Activated naive CD8-positive, alpha-beta T cell (primary cell): ENCODE measurements at regions not wholly inside any gene's neighbourhood (a gene's known extent, or its start where the extent isn't known, plus 50 kb on each side); places are given as distances from the start of the nearest gene placed in this dataset.
"Not testable (repeated sequence)": the region's sequence is repeated elsewhere in the genome, so short reads cannot be mapped to it uniquely, and the experiment has no call there.

ENCODE experiments used
- H3K27ac Mint-ChIP-seq: one replicate; pipeline ENCODE4 v1.8.0; 2021; ENCODE audit warnings: mixed read lengths
- H3K27me3 Mint-ChIP-seq: one replicate; pipeline ENCODE4 v1.8.0; 2021; ENCODE audit warnings: mixed read lengths
- H3K36me3 Mint-ChIP-seq: one replicate; pipeline ENCODE4 v1.8.0; 2021; ENCODE audit warnings: mixed read lengths
- H3K4me1 Mint-ChIP-seq: one replicate; pipeline ENCODE4 v1.8.0; 2021; ENCODE audit warnings: low read depth, mixed read lengths
- H3K4me3 Mint-ChIP-seq: one replicate; pipeline ENCODE4 v1.8.0; 2021; ENCODE audit warnings: mild to moderate bottlenecking, mixed read lengths
- H3K9me3 Mint-ChIP-seq: one replicate; pipeline ENCODE4 v1.8.0; 2021; ENCODE audit warnings: low read depth, mixed read lengths

- Mint-ChIP-seq H3K4me1 (no peaks in the 10 kb centered on the region), H3K9me3 (no peaks in the 10 kb centered on the region), H3K4me3 (no peak overlapping the region), H3K27me3 (no peaks in the 10 kb centered on the region), H3K27ac (no peak overlapping the region), H3K36me3 (no peaks in the 10 kb centered on the region)
These were observed 71.1 kb upstream of the PITX1 start for GRCh38 chr5:135105105-135105484.

- no peaks in the 10 kb centered on the region for H3K4me1 Mint-ChIP-seq
- H3K9me3 Mint-ChIP-seq = no peaks in the 10 kb centered on the region
- H3K27ac Mint-ChIP-seq = no peak overlapping the region
- no peaks in the 10 kb centered on the region for H3K27me3 Mint-ChIP-seq
- no peaks in the 10 kb centered on the region for H3K36me3 Mint-ChIP-seq
- H3K4me3 Mint-ChIP-seq = no peak overlapping the region
These were observed 69.5 kb upstream of the PITX1 start for GRCh38 chr5:135103575-135103853.

- no peaks in the 10 kb centered on the region for H3K36me3 Mint-ChIP-seq
- H3K27me3 Mint-ChIP-seq = no peaks in the 10 kb centered on the region
- H3K9me3 Mint-ChIP-seq = no peaks in the 10 kb centered on the region
- H3K4me3 Mint-ChIP-seq = no peak overlapping the region
- no peak overlapping the region for H3K27ac Mint-ChIP-seq
- no peaks in the 10 kb centered on the region for H3K4me1 Mint-ChIP-seq
These were observed 68.9 kb upstream of the PITX1 start for GRCh38 chr5:135102716-135103574.

- no peak overlapping the region for H3K4me3 Mint-ChIP-seq
- H3K27ac Mint-ChIP-seq = no peak overlapping the region
- H3K36me3 Mint-ChIP-seq = no peaks in the 10 kb centered on the region
- no peaks in the 10 kb centered on the region for H3K4me1 Mint-ChIP-seq
- no peaks in the 10 kb centered on the region for H3K27me3 Mint-ChIP-seq
- H3K9me3 Mint-ChIP-seq = no peaks in the 10 kb centered on the region
These were observed 66.4 kb upstream of the PITX1 start for GRCh38 chr5:135100431-135100830.

GRCh38 chr5:135100011-135100410 lies 66.0 kb upstream of the PITX1 start:
- H3K36me3 Mint-ChIP-seq = no peaks in the 10 kb centered on the region
- no peak overlapping the region for H3K4me3 Mint-ChIP-seq
- no peaks in the 10 kb centered on the region for H3K9me3 Mint-ChIP-seq
- no peak overlapping the region for H3K27ac Mint-ChIP-seq
- no peaks in the 10 kb centered on the region for H3K27me3 Mint-ChIP-seq
- H3K4me1 Mint-ChIP-seq = no peaks in the 10 kb centered on the region

GRCh38 chr5:135097390-135097789 lies 63.4 kb upstream of the PITX1 start:
- no peaks in the 10 kb centered on the region for H3K4me1 Mint-ChIP-seq
- no peak overlapping the region for H3K4me3 Mint-ChIP-seq
- H3K27ac Mint-ChIP-seq = no peak overlapping the region
- H3K27me3 Mint-ChIP-seq = no peaks in the 10 kb centered on the region
- no peaks in the 10 kb centered on the region for H3K9me3 Mint-ChIP-seq
- no peaks in the 10 kb centered on the region for H3K36me3 Mint-ChIP-seq

- no peak overlapping the region for H3K27ac Mint-ChIP-seq
- no peaks in the 10 kb centered on the region for H3K4me1 Mint-ChIP-seq
- no peaks in the 10 kb centered on the region for H3K9me3 Mint-ChIP-seq
- H3K36me3 Mint-ChIP-seq = no peaks in the 10 kb centered on the region
- no peaks in the 10 kb centered on the region for H3K27me3 Mint-ChIP-seq
- H3K4me3 Mint-ChIP-seq = no peak overlapping the region
These were observed 61.8 kb upstream of the PITX1 start for GRCh38 chr5:135095871-135096270.

- no peak overlapping the region for H3K27ac Mint-ChIP-seq
- H3K4me3 Mint-ChIP-seq = no peak overlapping the region
- no peaks in the 10 kb centered on the region for H3K4me1 Mint-ChIP-seq
- H3K36me3 Mint-ChIP-seq = no peaks in the 10 kb centered on the region
- no peaks in the 10 kb centered on the region for H3K27me3 Mint-ChIP-seq
- H3K9me3 Mint-ChIP-seq = no peaks in the 10 kb centered on the region
These were observed 61.2 kb upstream of the PITX1 start for GRCh38 chr5:135095052-135095715.

- H3K4me3 Mint-ChIP-seq = no peak overlapping the region
- no peaks in the 10 kb centered on the region for H3K9me3 Mint-ChIP-seq
- H3K4me1 Mint-ChIP-seq = no peaks in the 10 kb centered on the region
- H3K27me3 Mint-ChIP-seq = no peaks in the 10 kb centered on the region
- H3K36me3 Mint-ChIP-seq = no peaks in the 10 kb centered on the region
- no peak overlapping the region for H3K27ac Mint-ChIP-seq
These were observed 60.5 kb upstream of the PITX1 start for GRCh38 chr5:135094339-135095051.

GRCh38 chr5:135093483-135093882 lies 59.5 kb upstream of the PITX1 start:
- H3K27me3 Mint-ChIP-seq, H3K27ac Mint-ChIP-seq, H3K4me1 Mint-ChIP-seq, H3K36me3 Mint-ChIP-seq, H3K9me3 Mint-ChIP-seq, H3K4me3 Mint-ChIP-seq: not testable (repeated sequence)

- Mint-ChIP-seq H3K27me3 (peaks cover 5% of the 10 kb centered on the region), H3K4me1 (no peaks in the 10 kb centered on the region), H3K4me3 (no peak overlapping the region), H3K27ac (no peak overlapping the region), H3K36me3 (no peaks in the 10 kb centered on the region), H3K9me3 (no peaks in the 10 kb centered on the region)
These were observed 58.4 kb upstream of the PITX1 start for GRCh38 chr5:135092476-135092875.

GRCh38 chr5:135091286-135091685 lies 57.3 kb upstream of the PITX1 start:
- no peaks in the 10 kb centered on the region for H3K36me3 Mint-ChIP-seq
- H3K27ac Mint-ChIP-seq = no peak overlapping the region
- H3K27me3 Mint-ChIP-seq = peaks cover 8% of the 10 kb centered on the region
- no peaks in the 10 kb centered on the region for H3K9me3 Mint-ChIP-seq
- no peak overlapping the region for H3K4me3 Mint-ChIP-seq
- no peaks in the 10 kb centered on the region for H3K4me1 Mint-ChIP-seq

GRCh38 chr5:135089912-135090311 lies 55.9 kb upstream of the PITX1 start:
- H3K27ac Mint-ChIP-seq = no peak overlapping the region
- H3K4me3 Mint-ChIP-seq = no peak overlapping the region
- H3K27me3 Mint-ChIP-seq = peaks cover 8% of the 10 kb centered on the region
- H3K4me1 Mint-ChIP-seq = no peaks in the 10 kb centered on the region
- no peaks in the 10 kb centered on the region for H3K9me3 Mint-ChIP-seq
- no peaks in the 10 kb centered on the region for H3K36me3 Mint-ChIP-seq

GRCh38 chr5:135088911-135089310 lies 54.9 kb upstream of the PITX1 start:
- H3K27me3 Mint-ChIP-seq = peaks cover 8% of the 10 kb centered on the region
- no peaks in the 10 kb centered on the region for H3K36me3 Mint-ChIP-seq
- no peak overlapping the region for H3K27ac Mint-ChIP-seq
- H3K4me1 Mint-ChIP-seq = no peaks in the 10 kb centered on the region
- no peaks in the 10 kb centered on the region for H3K9me3 Mint-ChIP-seq
- H3K4me3 Mint-ChIP-seq = no peak overlapping the region

GRCh38 chr5:135087950-135088349 lies 53.9 kb upstream of the PITX1 start:
- peaks cover 8% of the 10 kb centered on the region for H3K27me3 Mint-ChIP-seq
- no peak overlapping the region for H3K4me3 Mint-ChIP-seq
- H3K36me3 Mint-ChIP-seq = no peaks in the 10 kb centered on the region
- no peaks in the 10 kb centered on the region for H3K9me3 Mint-ChIP-seq
- H3K27ac Mint-ChIP-seq = no peak overlapping the region
- no peaks in the 10 kb centered on the region for H3K4me1 Mint-ChIP-seq
